SKM-1 treated with dmso at 0.1 percent for 144 hours (cell line): ENCODE measurements at regions not wholly inside any gene's neighbourhood (a gene's known extent, or its start where the extent isn't known, plus 50 kb on each side); places are given as distances from the start of the nearest gene placed in this dataset.

Experiments used
- DNase-seq: peaks from one replicate; lab custom pipeline; 2025; ENCODE audit not compliant: unreplicated experiment; lab: John Stamatoyannopoulos, UW

DNA sequence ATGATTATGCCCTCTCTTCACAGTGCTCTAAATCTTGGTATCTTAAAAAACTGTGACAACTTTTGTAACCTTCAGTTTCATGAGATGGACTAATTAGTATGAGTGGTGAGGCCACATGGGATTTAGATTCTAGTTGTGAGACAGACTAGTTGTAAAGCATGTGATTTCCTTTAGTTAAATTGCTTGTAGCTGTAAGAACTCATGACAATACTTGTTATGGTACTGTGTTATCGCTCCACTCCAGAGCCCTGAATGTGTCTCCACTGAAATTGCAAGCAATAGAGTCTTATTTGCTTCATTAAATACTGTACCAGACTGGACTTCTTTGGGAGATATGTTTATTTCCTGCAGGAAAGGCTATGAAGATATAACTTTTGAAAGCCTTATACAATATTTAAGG is 1198.3 kb upstream of the CDH6 start:
- no peak for DNase-seq

- no peak for DNase-seq
Observed at GRCh38 chr5:29994519-29994918, 1199.0 kb upstream of the CDH6 start.

GRCh38 chr5:29993286-29993685 is 1200.2 kb upstream of the CDH6 start:
- no peak for DNase-seq

GRCh38 chr5:29992248-29992647 is 1201.2 kb upstream of the CDH6 start:
- DNase-seq: no peak

GRCh38 chr5:29990681-29991080 is 1202.8 kb upstream of the CDH6 start:
- DNase-seq: no peak

- DNase-seq: no peak
Observed at GRCh38 chr5:29984156-29984540, 1209.3 kb upstream of the CDH6 start.

- no peak for DNase-seq
Observed at GRCh38 chr5:29983528-29984155, 1209.8 kb upstream of the CDH6 start.

DNA sequence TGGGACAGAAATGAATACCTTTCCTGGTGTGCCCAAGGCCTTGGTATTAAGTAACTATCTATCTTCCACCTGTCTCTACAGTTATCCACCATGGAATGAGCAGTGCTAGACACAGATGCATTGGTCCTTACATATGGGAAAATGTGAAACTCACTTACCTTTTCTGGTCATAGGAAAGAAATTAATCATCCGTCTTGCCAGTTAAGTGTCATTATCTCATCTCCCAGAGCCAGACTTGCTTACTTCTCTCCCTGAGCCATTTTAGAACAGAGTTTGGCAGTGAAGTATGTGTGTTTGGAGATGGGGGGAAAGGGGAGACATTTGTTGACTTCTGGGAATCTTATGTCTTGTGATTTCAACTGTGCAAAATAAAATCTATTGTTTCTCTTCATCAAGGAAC is 1211.0 kb upstream of the CDH6 start:
- no peak for DNase-seq

GRCh38 chr5:29972597-29972996 is 1220.9 kb upstream of the CDH6 start:
- no peak for DNase-seq

- DNase-seq: no peak
Observed at GRCh38 chr5:29963956-29964355, 1229.5 kb upstream of the CDH6 start.

DNA sequence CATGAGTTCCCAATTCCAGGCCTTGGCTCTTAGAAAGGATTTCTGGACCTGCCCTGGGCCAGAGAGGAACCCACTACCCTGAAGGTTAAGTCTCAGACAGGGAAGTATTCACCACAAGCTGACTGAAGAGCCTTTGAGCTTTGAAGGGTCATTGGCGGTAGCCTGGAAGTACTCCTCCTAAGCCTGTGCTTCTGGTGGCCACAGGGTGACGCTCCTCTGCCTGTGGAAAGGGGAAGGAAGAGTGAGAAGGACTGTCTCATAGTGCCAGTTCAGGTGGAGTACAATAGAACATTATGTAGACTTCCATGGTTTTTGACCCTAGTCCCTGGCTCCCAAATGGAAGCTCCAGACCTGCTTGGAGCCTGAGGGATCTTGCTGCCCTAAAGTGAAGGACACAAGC is 1233.2 kb upstream of the CDH6 start:
- DNase-seq: no peak

GRCh38 chr5:29950416-29951145 is 1242.9 kb upstream of the CDH6 start:
- DNase-seq: no peak

GRCh38 chr5:29949301-29949872 is 1244.1 kb upstream of the CDH6 start:
- no peak for DNase-seq

DNA sequence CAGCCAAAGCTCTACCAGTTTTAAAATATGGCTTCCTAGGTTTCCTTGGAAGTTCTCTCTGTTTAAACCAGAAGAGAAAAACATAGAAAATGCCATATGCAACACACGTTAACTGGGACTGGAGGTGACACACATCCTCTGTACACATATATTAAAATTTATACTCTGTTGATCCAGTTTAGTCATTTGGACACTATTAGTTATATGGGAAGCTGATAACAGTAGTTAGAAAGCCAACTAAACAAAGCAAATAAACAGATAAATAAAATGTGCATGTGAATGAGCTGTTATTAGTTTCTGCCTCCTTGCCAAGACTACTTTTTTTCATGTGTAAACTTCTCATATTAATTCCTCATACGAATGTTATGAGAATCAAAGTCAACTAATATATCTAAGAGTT is 1249.2 kb upstream of the CDH6 start:
- no peak for DNase-seq

DNA sequence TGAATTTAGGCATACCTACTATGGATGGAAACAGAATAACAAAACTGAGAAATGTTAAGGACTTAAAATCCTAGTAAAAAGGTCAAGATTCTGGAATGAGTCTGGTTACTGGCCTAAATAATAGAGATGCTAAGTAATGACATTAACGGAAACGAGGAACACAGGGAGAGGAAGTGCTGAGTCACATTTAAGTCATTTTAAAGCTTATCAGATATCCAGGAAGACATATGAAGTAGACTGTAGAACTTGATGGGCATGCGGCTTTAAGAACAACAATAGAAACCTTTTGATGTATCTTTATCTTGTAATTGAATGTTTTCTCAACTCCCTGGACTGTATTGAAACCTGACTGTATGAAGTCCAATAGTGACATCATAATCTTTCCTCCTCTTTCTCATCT is 1251.4 kb upstream of the CDH6 start:
- no peak for DNase-seq

DNA sequence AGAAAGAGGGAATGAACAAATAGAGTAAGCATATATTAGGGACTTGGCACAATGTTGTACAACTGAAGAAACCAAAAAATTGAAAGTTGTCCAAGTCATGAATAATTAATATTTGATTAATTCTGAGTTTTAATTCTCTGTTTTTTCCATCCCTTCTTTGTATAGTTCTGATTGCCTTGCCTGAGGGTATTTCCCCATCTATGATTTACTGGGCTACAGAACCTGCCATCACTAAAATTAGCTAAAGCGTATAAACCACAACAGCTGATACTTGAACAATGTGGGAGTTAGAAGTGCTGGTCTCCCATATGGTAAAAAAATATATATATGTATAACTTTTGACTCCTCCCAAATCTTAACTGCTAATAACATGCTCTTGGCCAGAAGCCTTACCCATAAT is 1253.5 kb upstream of the CDH6 start:
- no peak for DNase-seq

GRCh38 chr5:29935371-29935770 is 1258.1 kb upstream of the CDH6 start:
- no peak for DNase-seq

GRCh38 chr5:29930316-29930715 is 1263.2 kb upstream of the CDH6 start:
- no peak for DNase-seq

- DNase-seq: no peak
Observed at GRCh38 chr5:29924107-29924506, 1269.4 kb upstream of the CDH6 start.

DNA sequence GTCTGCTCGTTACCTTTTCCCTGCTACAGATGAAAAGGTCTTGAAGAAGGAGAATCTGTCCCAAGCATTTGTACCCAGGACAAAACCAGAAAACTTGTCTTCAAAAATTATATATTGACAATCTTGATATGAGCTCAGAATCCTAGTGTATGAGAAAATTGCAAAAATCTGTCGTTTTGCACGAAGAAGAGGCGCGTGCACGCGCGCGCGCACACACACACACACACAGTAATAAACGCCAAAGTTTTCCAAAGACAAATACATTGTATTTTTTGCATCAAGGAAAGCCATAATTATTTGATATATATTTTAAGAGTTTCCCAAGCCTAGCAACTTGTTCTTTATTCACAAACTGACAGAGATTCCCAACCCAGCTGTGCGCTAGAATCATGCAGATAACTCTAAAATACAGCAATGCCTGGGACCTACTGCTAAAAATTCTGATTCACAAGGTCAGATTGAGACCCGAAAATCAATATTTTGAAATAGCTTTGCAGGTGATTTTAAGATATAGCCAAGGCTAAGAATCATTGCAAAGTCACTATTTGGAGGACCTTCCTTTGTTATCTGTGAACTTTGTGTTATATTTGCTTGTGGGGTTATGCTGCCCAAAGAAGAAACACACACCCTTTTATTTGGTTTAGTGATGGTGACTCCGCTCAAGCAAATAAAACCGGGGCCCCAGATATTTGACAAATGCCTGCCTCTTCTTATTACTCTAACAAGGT is 1287.7 kb upstream of the CDH6 start:
- DNase-seq: no peak

GRCh38 chr5:29902859-29903258 is 1290.6 kb upstream of the CDH6 start:
- no peak for DNase-seq

GRCh38 chr5:29899583-29899982 is 1293.9 kb upstream of the CDH6 start:
- DNase-seq: no peak
